GM10266 (cell line): ENCODE measurements at regions not wholly inside any gene's neighbourhood (a gene's known extent, or its start where the extent isn't known, plus 50 kb on each side); places are given as distances from the start of the nearest gene placed in this dataset.

ENCODE experiments used
- DNase-seq: peaks from one replicate; pipeline ENCODE4 v3.0.0; 2012; ENCODE audit errors: extremely low spot score
- TF ChIP-seq, protein P1 (sequence below): IDR thresholded peaks from 2 replicates; pipeline ENCODE4 v1.5.1; 2012; ENCODE audit warnings: mild to moderate bottlenecking, low read depth; ENCODE audit not compliant: control insufficient read depth, insufficient read depth; ENCODE audit errors: missing control alignments

DNA sequence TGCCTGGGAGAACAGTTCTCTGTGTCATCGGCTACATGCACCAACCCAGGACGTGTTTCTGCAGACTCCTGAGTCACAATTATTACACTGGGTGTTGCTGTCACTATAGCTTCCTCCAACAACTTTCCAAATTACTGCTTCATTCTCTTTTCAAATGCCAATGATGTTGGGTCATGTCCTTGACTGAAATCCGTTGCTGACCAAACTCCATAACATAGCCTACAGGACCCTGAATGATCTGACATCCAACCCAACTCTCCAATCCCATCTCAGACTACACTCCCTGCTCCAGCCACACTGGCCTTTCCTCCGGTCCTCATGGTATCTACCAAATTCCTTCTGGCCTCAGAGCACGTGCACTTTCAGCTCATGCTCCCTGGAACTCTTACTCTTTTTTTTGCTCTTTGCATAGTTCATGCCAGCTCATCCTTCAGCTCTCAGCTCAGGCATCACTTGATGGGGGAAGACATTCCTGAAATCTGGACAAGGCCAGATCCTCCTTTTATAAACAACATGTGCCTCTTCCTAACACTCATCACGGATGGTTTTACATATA lies 108.8 kb upstream of the PTPRG start:
- no peak for DNase-seq

DNA sequence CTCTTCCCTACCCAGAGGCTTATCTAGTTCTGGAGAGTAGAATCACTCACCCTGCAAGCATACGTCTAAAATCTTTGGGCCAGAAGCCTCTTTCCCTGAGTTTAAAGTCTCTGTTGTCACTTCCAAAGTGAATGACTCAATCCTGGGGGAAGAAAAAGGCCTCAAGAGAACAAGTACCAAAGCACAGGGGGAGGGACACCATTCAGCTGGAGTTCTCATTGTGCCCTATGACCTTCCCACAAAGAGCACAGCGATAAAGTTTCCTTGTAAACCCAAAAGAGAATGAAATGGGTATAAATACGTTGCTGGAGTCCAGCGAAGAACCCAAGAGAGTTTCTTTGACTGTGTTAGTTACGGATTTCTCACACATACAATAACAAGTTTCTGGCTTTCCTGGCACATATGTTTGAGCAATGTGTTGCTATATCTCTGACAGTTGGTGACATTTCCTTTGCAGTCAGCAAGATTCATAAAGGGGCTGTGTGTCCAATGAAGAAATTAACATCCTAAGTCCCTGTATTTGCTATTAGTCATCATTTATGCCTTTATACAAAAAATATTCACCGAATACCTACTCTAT lies 107.3 kb upstream of the PTPRG start:
- TF ChIP-seq, protein P1, sequence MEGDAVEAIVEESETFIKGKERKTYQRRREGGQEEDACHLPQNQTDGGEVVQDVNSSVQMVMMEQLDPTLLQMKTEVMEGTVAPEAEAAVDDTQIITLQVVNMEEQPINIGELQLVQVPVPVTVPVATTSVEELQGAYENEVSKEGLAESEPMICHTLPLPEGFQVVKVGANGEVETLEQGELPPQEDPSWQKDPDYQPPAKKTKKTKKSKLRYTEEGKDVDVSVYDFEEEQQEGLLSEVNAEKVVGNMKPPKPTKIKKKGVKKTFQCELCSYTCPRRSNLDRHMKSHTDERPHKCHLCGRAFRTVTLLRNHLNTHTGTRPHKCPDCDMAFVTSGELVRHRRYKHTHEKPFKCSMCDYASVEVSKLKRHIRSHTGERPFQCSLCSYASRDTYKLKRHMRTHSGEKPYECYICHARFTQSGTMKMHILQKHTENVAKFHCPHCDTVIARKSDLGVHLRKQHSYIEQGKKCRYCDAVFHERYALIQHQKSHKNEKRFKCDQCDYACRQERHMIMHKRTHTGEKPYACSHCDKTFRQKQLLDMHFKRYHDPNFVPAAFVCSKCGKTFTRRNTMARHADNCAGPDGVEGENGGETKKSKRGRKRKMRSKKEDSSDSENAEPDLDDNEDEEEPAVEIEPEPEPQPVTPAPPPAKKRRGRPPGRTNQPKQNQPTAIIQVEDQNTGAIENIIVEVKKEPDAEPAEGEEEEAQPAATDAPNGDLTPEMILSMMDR, result no peak
- DNase-seq, result no peak

More for the DNA sequence above, 108.8 kb upstream of the PTPRG start:
- TF ChIP-seq, protein P1, result no peak

DNA sequence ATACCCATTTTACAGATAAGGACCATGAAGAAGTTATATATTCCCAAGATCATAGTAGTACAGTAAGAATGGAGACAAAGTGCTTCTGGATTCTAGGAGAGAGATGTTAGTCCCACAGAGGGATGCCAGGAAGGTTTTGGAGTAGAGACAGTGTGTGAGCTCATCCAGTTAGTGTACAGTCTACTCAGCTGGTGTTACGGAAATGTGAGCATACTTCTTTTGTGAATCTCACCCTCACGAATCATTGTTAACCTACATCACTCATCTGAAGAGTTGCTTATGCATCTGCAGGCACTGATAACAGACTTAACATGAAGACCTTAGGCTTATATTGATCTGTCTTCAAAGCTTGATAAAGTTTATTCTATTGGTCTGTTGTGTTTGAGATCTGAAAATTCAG lies 106.6 kb upstream of the PTPRG start:
- TF ChIP-seq, protein P1, result no peak
- DNase-seq, result no peak

DNA sequence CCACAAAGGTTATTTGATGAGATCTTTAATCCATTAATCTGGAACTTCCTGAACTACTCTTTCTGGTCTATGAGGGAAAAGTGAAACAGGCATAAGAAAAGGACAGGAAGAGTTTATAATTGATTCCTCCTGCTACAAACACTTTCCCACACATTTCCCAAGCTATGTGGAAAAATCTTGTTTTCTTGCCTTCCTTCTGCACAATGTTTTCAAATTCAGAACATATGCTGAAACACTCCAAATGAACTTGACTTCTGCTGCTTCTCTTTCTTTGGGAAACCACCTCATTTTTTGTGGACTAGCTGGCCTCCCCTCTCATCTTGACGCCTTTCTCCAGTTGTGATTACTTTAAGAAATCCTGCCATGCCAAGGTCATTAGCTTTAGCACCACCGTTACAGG lies 100.7 kb upstream of the PTPRG start:
- TF ChIP-seq, protein P1, result no peak
- DNase-seq, result no peak

DNA sequence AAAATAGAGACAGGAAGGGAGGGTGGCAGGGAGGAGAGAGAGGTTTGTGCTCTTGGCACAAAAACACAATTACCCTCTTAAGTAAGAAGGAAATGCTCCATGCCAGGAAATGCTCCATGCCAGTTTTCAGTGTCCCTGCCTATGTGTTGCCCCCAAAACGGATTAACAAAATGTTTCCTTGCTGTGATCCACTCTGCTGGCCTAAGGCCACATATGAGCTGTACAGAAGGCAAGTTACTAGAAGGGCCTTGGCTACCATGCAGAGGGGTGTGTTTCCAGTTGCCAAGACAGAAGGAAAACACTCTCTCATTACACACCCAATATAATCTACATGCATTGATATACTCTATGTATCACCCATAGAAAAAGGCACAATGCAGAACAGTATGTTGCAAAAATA lies 98.2 kb upstream of the PTPRG start:
- no peak for DNase-seq
- TF ChIP-seq, protein P1, result no peak

DNA sequence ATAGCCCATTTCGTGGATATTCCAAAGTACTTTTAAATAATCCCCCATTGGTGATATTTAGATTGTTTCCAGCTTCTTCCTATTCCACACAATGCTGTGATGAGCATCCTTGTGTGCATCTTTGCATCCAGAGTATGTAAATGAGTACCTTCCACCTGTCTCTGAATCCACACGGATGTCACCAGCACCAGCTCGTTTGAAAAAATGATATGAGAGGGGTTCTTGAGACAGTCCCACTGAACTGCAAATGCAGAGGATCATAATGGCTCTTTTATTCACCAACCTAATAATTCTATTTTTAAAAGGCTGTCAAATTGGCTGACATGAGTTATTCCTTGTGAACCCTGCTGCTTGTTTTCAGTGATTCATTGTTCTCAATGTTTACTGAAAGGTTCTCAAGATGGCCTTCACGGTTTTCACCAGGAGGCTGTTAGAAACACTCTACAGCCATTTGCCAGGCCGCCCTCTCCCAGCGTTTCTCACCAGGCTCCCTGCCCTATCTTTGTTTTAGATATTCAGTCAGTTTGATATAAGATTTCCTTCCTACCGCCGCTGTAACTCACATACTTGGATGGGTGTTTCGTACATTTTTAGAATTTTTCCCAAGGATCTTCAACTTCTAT lies 96.7 kb upstream of the PTPRG start:
- no peak for DNase-seq
- TF ChIP-seq, protein P1, result no peak

DNA sequence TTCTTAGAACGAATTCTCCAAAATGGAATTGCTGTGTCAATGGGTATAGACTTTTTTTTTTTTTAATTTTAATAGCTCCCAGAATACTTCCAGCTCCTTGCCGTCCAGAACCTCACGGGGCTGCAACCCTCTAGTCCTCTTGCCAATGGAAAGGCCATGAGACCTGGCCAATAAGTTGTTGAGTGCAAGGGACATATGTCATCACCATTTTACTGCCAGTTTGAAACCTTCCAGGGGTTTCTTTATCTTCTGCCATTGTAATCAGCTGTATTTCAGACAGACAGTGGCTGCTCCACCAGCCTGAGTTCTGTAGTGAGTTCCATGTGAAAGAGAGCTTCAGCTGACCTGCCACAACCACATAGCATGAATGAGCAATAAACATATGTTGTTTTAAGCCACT lies 95.0 kb upstream of the PTPRG start:
- no peak for DNase-seq
- TF ChIP-seq, protein P1, result no peak
